ENCODE measurements at regions not wholly inside any gene's neighbourhood (a gene's known extent, or its start where the extent isn't known, plus 50 kb on each side); places are given as distances from the start of the nearest gene placed in this dataset.

DNA sequence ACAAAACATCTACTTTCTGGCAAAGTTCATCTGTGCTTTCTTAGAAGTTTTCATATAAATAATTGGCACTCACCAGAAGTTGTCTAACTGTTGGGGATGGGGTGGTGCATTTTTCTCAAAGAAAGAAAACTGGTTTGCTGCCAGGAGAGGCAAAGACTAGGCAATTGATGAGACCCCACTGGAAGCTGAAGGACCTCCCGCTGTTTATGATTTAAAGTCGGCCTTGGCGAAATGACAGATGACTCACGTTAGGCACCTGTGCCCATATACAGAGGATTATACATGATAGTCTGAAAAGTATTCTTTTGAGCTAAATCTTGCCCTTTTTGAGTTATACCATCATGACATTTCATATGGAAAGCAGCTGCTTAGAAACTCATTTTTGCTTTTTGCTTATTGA is 193.0 kb upstream of the ZFHX3 start:
- DNase-seq (ENCODE audit: extremely low spot score, unreplicated experiment) = no peak
- H3K27ac Mint-ChIP-seq = no peak overlapping the region
- H3K36me3 Mint-ChIP-seq = no peaks in the 10 kb centered on the region
- H3K4me1 Mint-ChIP-seq (ENCODE audit: unreplicated experiment) = no peaks in the 10 kb centered on the region
- H3K9me3 Mint-ChIP-seq = peaks cover 3% of the 10 kb centered on the region
- no peak overlapping the region for H3K4me3 Mint-ChIP-seq
- H3K27me3 Mint-ChIP-seq = peaks cover 12% of the 10 kb centered on the region
- TF ChIP-seq, protein P1, sequence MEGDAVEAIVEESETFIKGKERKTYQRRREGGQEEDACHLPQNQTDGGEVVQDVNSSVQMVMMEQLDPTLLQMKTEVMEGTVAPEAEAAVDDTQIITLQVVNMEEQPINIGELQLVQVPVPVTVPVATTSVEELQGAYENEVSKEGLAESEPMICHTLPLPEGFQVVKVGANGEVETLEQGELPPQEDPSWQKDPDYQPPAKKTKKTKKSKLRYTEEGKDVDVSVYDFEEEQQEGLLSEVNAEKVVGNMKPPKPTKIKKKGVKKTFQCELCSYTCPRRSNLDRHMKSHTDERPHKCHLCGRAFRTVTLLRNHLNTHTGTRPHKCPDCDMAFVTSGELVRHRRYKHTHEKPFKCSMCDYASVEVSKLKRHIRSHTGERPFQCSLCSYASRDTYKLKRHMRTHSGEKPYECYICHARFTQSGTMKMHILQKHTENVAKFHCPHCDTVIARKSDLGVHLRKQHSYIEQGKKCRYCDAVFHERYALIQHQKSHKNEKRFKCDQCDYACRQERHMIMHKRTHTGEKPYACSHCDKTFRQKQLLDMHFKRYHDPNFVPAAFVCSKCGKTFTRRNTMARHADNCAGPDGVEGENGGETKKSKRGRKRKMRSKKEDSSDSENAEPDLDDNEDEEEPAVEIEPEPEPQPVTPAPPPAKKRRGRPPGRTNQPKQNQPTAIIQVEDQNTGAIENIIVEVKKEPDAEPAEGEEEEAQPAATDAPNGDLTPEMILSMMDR (conservative IDR thresholded peaks at IDR 0.05) = no peak

DNA sequence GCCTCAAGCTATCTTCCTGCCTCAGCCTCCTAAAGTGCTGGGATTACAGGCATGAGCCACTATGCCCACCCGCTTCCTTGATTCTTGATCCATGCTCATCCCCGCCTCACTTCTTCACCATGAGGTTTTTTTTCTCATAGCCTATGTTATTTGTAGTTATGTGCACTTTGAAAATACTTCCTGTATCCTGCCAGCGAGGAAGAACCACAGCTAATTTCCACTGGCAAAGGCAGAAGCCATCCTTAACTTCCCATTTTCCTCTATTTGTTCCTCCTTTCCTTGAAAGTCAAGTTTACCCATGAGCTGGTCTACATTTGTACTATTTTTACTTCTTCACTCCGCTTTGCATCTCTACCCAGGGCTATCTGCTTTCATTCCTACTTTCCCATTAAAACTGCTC is 189.7 kb upstream of the ZFHX3 start:
- no peak for DNase-seq (ENCODE audit: extremely low spot score, unreplicated experiment)
- peaks cover 22% of the 10 kb centered on the region for H3K27me3 Mint-ChIP-seq
- H3K4me3 Mint-ChIP-seq = no peak overlapping the region
- peaks cover 2% of the 10 kb centered on the region for H3K4me1 Mint-ChIP-seq (ENCODE audit: unreplicated experiment)
- H3K27ac Mint-ChIP-seq = no peak overlapping the region
- H3K36me3 Mint-ChIP-seq = no peaks in the 10 kb centered on the region
- TF ChIP-seq, protein P1 (conservative IDR thresholded peaks at IDR 0.05) = no peak
- H3K9me3 Mint-ChIP-seq = peaks cover 3% of the 10 kb centered on the region

DNA sequence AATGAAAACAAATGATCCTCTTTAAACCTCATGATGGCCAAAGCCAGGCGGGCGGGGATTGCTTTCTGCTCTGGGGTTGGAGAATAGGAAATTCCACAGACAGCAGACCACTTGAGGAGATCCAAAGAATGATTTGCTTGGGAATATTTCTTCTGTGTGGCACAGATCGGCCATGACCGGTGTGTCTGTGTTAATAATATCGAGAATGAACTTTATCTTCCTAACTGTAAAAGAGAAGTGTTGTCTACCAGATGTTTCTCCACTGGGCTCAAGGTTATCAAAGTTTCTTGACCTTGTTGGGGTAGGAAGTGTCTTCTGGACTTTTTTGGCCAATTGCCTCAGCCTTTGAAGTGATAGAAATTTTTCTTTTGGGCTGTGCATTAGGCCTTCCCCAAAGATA is 186.6 kb upstream of the ZFHX3 start:
- no peak overlapping the region for H3K4me3 Mint-ChIP-seq
- TF ChIP-seq, protein P1 (conservative IDR thresholded peaks at IDR 0.05) = no peak
- no peaks in the 10 kb centered on the region for H3K36me3 Mint-ChIP-seq
- peaks cover 41% of the 10 kb centered on the region for H3K27me3 Mint-ChIP-seq
- no peak overlapping the region for H3K27ac Mint-ChIP-seq
- H3K9me3 Mint-ChIP-seq = no peaks in the 10 kb centered on the region
- no peak for DNase-seq (ENCODE audit: extremely low spot score, unreplicated experiment)
- peaks cover 8% of the 10 kb centered on the region for H3K4me1 Mint-ChIP-seq (ENCODE audit: unreplicated experiment)

DNA sequence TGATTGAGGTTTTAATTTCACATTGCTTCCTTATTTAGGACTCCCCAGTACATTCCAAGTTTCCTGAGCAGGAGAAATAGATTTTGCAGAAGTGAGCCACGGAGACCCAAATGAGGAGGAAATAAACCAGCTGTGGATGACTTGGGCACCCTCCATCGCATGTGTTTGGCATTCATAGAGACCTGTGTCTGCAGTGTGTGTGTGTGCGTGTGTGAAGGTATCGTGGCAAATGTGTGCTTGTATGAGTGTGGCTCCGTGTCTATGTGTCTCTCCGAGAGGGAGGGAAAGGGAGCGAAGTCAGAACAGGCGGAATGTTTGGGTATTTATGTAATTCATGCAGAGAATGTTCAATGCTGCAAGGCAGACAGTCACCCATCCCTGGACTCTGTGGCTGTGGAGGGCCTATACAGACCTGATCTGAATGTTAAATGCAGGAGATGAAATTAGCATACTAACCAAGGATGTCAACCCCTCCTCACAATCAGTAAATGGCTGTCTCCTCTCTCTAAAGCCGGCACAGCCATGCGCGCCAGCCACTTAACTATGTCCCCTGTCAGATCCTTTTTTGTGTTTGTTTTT is 186.0 kb upstream of the ZFHX3 start:
- DNase-seq (ENCODE audit: extremely low spot score, unreplicated experiment) = no peak
- H3K4me1 Mint-ChIP-seq (ENCODE audit: unreplicated experiment) = peaks cover 8% of the 10 kb centered on the region
- H3K27me3 Mint-ChIP-seq = peaks cover 41% of the 10 kb centered on the region
- H3K9me3 Mint-ChIP-seq = no peaks in the 10 kb centered on the region
- TF ChIP-seq, protein P1 (conservative IDR thresholded peaks at IDR 0.05) = no peak
- no peak overlapping the region for H3K27ac Mint-ChIP-seq
- no peak overlapping the region for H3K4me3 Mint-ChIP-seq
- no peaks in the 10 kb centered on the region for H3K36me3 Mint-ChIP-seq

DNA sequence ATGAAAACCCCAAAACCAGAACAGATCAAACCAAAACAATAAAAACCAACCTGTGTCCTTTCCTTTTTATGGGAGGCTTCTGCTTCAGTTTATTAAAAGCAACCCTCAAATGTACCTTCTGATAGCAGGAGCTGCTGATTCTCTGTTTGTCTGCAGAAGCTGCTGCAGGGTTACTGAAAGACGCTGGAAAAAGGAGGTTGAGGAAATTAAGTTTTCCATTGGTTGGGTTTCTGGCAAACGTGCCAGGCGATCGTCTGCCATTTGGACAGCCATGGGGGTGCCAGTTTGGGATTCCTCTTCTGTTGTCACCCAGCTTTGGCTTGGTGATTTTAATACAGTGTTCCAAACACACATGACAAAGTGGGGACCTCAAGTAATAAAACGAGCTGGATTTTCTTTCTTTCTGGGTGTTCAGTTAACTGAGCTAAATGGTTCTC is 185.4 kb upstream of the ZFHX3 start:
- Mint-ChIP-seq H3K36me3 (no peaks in the 10 kb centered on the region), H3K4me3 (no peak overlapping the region), H3K27ac (no peak overlapping the region), H3K27me3 (peaks cover 41% of the 10 kb centered on the region), H3K4me1 (ENCODE audit: unreplicated experiment) (peaks cover 8% of the 10 kb centered on the region), H3K9me3 (no peaks in the 10 kb centered on the region)
- TF ChIP-seq, protein P1 (conservative IDR thresholded peaks at IDR 0.05) = no peak
- DNase-seq (ENCODE audit: extremely low spot score, unreplicated experiment) = no peak
